ENCODE measurements at regions not wholly inside any gene's neighbourhood (a gene's known extent, or its start where the extent isn't known, plus 50 kb on each side); places are given as distances from the start of the nearest gene placed in this dataset.

- H3K4me3 ChIP-seq (ENCODE audit: low read depth, low read length): no peak overlapping the region
- no peaks in the 10 kb centered on the region for H3K36me3 ChIP-seq (ENCODE audit: control insufficient read depth, insufficient read depth, low read length)
- H3K4me1 ChIP-seq: no peaks in the 10 kb centered on the region
- TF ChIP-seq, protein P1, sequence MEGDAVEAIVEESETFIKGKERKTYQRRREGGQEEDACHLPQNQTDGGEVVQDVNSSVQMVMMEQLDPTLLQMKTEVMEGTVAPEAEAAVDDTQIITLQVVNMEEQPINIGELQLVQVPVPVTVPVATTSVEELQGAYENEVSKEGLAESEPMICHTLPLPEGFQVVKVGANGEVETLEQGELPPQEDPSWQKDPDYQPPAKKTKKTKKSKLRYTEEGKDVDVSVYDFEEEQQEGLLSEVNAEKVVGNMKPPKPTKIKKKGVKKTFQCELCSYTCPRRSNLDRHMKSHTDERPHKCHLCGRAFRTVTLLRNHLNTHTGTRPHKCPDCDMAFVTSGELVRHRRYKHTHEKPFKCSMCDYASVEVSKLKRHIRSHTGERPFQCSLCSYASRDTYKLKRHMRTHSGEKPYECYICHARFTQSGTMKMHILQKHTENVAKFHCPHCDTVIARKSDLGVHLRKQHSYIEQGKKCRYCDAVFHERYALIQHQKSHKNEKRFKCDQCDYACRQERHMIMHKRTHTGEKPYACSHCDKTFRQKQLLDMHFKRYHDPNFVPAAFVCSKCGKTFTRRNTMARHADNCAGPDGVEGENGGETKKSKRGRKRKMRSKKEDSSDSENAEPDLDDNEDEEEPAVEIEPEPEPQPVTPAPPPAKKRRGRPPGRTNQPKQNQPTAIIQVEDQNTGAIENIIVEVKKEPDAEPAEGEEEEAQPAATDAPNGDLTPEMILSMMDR (IDR thresholded peaks at IDR 0.05): no peak
- H3K4me2 ChIP-seq (ENCODE audit: low read length): no peak overlapping the region
- no peak overlapping the region for H3K27ac ChIP-seq
- no peak overlapping the region for H3K9ac ChIP-seq
- no peaks in the 10 kb centered on the region for H3K79me2 ChIP-seq
- H2AFZ ChIP-seq: no peak overlapping the region
- no peaks in the 10 kb centered on the region for H3K9me3 ChIP-seq (ENCODE audit: control insufficient read depth, low read length)
- no peaks in the 10 kb centered on the region for H3K27me3 ChIP-seq (ENCODE audit: control insufficient read depth, insufficient read depth, low read length)
These were observed 320.2 kb upstream of the USP15 start for GRCh38 chr12:61939977-61940376.

DNA sequence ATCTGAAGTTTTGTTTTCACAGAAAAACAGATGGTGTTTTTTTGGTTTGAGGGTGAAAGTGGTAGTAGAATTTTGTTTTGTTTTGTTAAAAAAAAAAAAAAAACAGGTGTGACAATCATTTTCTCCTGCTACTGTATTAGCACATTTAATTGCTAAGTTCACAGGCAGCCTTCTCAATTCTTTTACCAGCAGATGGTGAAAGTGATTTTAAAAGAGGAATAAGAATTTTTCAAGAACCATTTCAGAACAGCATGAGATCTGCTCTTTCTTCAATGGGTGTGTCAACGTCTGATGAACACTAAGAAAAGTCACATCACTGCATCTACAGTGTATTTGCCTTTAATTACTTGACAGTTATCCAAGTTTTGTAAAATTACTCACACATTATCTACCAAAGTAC lies 303.7 kb upstream of the USP15 start:
- H3K79me2 ChIP-seq: no peaks in the 10 kb centered on the region
- TF ChIP-seq, protein P1 (IDR thresholded peaks at IDR 0.05): no peak
- no peaks in the 10 kb centered on the region for H3K9me3 ChIP-seq (ENCODE audit: control insufficient read depth, low read length)
- no peak overlapping the region for H3K4me2 ChIP-seq (ENCODE audit: low read length)
- no peak overlapping the region for H3K27ac ChIP-seq
- H3K4me3 ChIP-seq (ENCODE audit: low read depth, low read length): no peak overlapping the region
- H3K27me3 ChIP-seq (ENCODE audit: control insufficient read depth, insufficient read depth, low read length): no peaks in the 10 kb centered on the region
- no peak overlapping the region for H2AFZ ChIP-seq
- no peaks in the 10 kb centered on the region for H3K4me1 ChIP-seq
- no peak overlapping the region for H3K9ac ChIP-seq
- H3K36me3 ChIP-seq (ENCODE audit: control insufficient read depth, insufficient read depth, low read length): no peaks in the 10 kb centered on the region

DNA sequence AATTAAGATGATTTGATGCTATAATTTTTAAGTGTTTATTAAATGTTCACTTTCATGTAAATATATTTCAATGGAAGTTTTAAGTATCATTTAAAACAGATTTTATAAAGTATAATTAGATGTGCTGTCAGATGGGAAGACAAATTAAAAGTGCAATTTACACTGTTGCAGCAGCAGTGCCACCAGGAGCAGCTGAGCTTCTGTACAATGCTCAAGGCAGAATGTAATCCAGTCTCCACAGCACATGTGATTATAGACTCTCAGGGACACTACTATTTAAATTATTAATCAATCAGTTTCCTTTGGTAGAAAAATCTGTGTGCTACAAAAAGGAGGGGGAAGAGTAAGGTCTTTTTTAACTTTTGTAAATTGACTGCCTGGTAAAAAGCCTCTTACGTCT lies 285.7 kb upstream of the USP15 start:
- Histone ChIP-seq H3K27me3 (ENCODE audit: control insufficient read depth, insufficient read depth, low read length) (no peaks in the 10 kb centered on the region), H3K9me3 (ENCODE audit: control insufficient read depth, low read length) (no peaks in the 10 kb centered on the region), H2AFZ (no peak overlapping the region), H3K4me2 (ENCODE audit: low read length) (no peak overlapping the region), H3K4me3 (ENCODE audit: low read depth, low read length) (no peak overlapping the region), H3K4me1 (no peaks in the 10 kb centered on the region), H3K79me2 (no peaks in the 10 kb centered on the region), H3K36me3 (ENCODE audit: control insufficient read depth, insufficient read depth, low read length) (no peaks in the 10 kb centered on the region), H3K27ac (no peak overlapping the region), H3K9ac (no peak overlapping the region)
- TF ChIP-seq, protein P1 (IDR thresholded peaks at IDR 0.05): no peak

DNA sequence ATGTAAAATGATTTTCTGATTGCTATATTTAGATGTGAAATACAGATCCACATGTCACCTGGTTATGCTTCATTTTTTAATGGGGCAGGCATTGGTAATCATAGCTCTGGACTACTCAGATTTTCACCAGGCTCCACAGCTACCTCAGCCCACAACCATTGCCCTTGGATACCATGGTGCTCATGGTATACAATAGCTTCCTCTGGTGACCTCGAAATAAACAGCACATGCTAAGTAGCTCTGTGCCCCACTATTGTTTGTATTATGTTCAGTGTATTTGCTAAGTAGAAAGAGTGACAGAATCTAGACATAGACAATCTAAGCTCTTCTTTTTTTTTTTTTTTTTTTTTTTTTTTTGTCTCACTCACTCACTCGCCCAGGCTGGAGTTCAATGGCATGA lies 274.4 kb upstream of the USP15 start:
- Histone ChIP-seq H2AFZ (peak overlapping the region; percentile 33), H3K79me2 (no peaks in the 10 kb centered on the region), H3K9ac (no peak overlapping the region), H3K36me3 (ENCODE audit: control insufficient read depth, insufficient read depth, low read length) (no peaks in the 10 kb centered on the region), H3K27me3 (ENCODE audit: control insufficient read depth, insufficient read depth, low read length) (no peaks in the 10 kb centered on the region), H3K4me1 (peaks cover 8% of the 10 kb centered on the region), H3K9me3 (ENCODE audit: control insufficient read depth, low read length) (no peaks in the 10 kb centered on the region), H3K4me3 (ENCODE audit: low read depth, low read length) (no peak overlapping the region), H3K4me2 (ENCODE audit: low read length) (no peak overlapping the region), H3K27ac (peak overlapping the region; percentile 69)
- TF ChIP-seq, protein P1 (IDR thresholded peaks at IDR 0.05): no peak

DNA sequence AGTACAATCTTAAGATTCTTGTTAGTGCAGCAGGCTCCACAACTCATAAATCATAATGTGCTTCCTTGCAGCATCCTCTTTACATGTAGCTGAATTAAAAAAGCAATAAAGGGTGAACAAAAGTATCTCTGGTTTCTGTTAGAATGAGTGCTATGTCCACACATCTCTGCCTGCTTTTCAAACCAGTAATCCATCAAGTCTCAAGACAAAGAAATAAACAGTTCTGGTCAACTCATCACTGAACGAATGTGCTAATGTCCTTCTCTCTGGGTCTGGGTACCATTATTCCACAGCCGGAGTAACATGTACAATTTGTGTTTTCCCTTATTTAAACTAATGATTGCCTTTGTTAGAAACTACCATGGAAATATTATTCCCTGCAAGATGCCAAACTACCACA lies 273.0 kb upstream of the USP15 start:
- TF ChIP-seq, protein P1 (IDR thresholded peaks at IDR 0.05): no peak
- Histone ChIP-seq H3K27ac (no peak overlapping the region), H2AFZ (no peak overlapping the region)

More for the DNA sequence above, 273.0 kb upstream of the USP15 start:
- Histone ChIP-seq H3K4me2 (ENCODE audit: low read length) (no peak overlapping the region), H3K9me3 (ENCODE audit: control insufficient read depth, low read length) (no peaks in the 10 kb centered on the region), H3K4me1 (peaks cover 16% of the 10 kb centered on the region), H3K27me3 (ENCODE audit: control insufficient read depth, insufficient read depth, low read length) (no peaks in the 10 kb centered on the region), H3K79me2 (no peaks in the 10 kb centered on the region), H3K36me3 (ENCODE audit: control insufficient read depth, insufficient read depth, low read length) (no peaks in the 10 kb centered on the region), H3K4me3 (ENCODE audit: low read depth, low read length) (no peak overlapping the region), H3K9ac (no peak overlapping the region)
